Ovary (tissue), 3 donors: ENCODE measurements at regions not wholly inside any gene's neighbourhood (a gene's known extent, or its start where the extent isn't known, plus 50 kb on each side); places are given as distances from the start of the nearest gene placed in this dataset.

Source experiments
- CTCF ChIP-seq, 3 donors: fragments of 450-650 bp in 2 of 3; fragments of 200-600 bp in 1 of 3; IDR thresholded peaks; one replicate each; pipeline versions ENCODE4 v1.5.1 to v1.8.0; 2016 to 2022; ENCODE audit warnings: antibody characterized with exemption in 3 of 3, mild to moderate bottlenecking in 1 of 3
- EP300 ChIP-seq: sonication (generic); formaldehyde crosslinking; IDR thresholded peaks from one replicate; pipeline ENCODE4 v1.6.1; 2017; ENCODE audit warnings: antibody characterized with exemption
- POLR2A ChIP-seq: fragments of 450-650 bp; IDR thresholded peaks from one replicate; pipeline ENCODE4 v1.6.1; 2017; ENCODE audit warnings: antibody characterized with exemption, mild to moderate bottlenecking, moderate library complexity
- donor health status: DM: no; HTN: no; CAD: no.

GRCh38 chr3:164459521-164460151 is 618.7 kb downstream of the SI start:
- TF ChIP-seq CTCF (IDR thresholded peaks at IDR 0.05) (no peak), POLR2A (no peak), EP300 (no peak)
